HG02759 (cell line): ENCODE measurements at regions not wholly inside any gene's neighbourhood (a gene's known extent, or its start where the extent isn't known, plus 50 kb on each side); places are given as distances from the start of the nearest gene placed in this dataset.
"Not testable (repeated sequence)": the region's sequence is repeated elsewhere in the genome, so short reads cannot be mapped to it uniquely, and the experiment has no call there.

Experiments
- ATAC-seq: cut with Tn5 transposase; IDR thresholded peaks from one replicate; pipeline ENCODE4 v1.9.1; 2021; ENCODE audit warnings: mild to moderate bottlenecking, moderate library complexity; ENCODE audit not compliant: unreplicated experiment

- ATAC-seq = no peak
These were observed 370.9 kb upstream of the WWC1 start for GRCh38 chr5:167920589-167920988.

GRCh38 chr5:167921796-167922195 lies 369.6 kb upstream of the WWC1 start:
- ATAC-seq = no peak

GRCh38 chr5:167923396-167923795 lies 368.0 kb upstream of the WWC1 start:
- ATAC-seq = no peak

GRCh38 chr5:167929841-167930240 lies 361.6 kb upstream of the WWC1 start:
- ATAC-seq = no peak

- ATAC-seq = no peak
These were observed 356.9 kb upstream of the WWC1 start for GRCh38 chr5:167934551-167934971.

- no peak for ATAC-seq
These were observed 355.4 kb upstream of the WWC1 start for GRCh38 chr5:167936022-167936421.

- ATAC-seq = no peak
These were observed 354.4 kb upstream of the WWC1 start for GRCh38 chr5:167936944-167937634.

- no peak for ATAC-seq
These were observed 353.8 kb upstream of the WWC1 start for GRCh38 chr5:167937635-167937998.

- ATAC-seq = no peak
These were observed 351.8 kb upstream of the WWC1 start for GRCh38 chr5:167939686-167940085.

- no peak for ATAC-seq
These were observed 350.5 kb upstream of the WWC1 start for GRCh38 chr5:167940911-167941310.

GRCh38 chr5:167941556-167941955 lies 349.9 kb upstream of the WWC1 start:
- ATAC-seq = not testable (repeated sequence)

GRCh38 chr5:167943343-167943742 lies 348.1 kb upstream of the WWC1 start:
- no peak for ATAC-seq

- no peak for ATAC-seq
These were observed 347.2 kb upstream of the WWC1 start for GRCh38 chr5:167944121-167944852.

GRCh38 chr5:167945542-167946384 lies 345.7 kb upstream of the WWC1 start:
- ATAC-seq = no peak

GRCh38 chr5:167947306-167947705 lies 344.1 kb upstream of the WWC1 start:
- ATAC-seq = no peak

GRCh38 chr5:167948251-167948650 lies 343.2 kb upstream of the WWC1 start:
- no peak for ATAC-seq

- no peak for ATAC-seq
These were observed 342.0 kb upstream of the WWC1 start for GRCh38 chr5:167949435-167949834.

GRCh38 chr5:167950126-167950721 lies 341.2 kb upstream of the WWC1 start:
- no peak for ATAC-seq

- ATAC-seq = no peak
These were observed 340.3 kb upstream of the WWC1 start for GRCh38 chr5:167951116-167951515.

- no peak for ATAC-seq
These were observed 339.0 kb upstream of the WWC1 start for GRCh38 chr5:167952278-167952995.
